ENCODE measurements at regions not wholly inside any gene's neighbourhood (a gene's known extent, or its start where the extent isn't known, plus 50 kb on each side); places are given as distances from the start of the nearest gene placed in this dataset.

DNA sequence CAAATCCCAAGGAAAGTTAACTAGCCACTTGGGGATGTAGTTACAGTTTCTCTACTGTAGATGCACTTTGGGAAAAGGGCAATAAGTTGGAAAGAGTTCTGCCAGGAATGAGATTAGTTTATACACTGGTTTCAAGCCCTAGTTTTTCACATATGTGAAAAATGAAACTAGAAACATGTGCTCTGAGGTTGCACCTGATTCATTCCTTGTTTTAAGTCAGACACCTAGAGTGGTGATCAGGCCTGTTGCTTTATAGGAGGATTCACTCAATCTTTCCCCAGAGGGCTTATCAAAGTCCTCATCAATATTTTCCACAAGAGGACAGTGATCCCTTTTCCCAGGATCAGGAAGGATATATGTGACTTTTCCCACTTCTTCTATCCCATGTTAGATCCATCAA lies 515.9 kb upstream of the PKN2 start (continued):
- TF ChIP-seq, protein P1, sequence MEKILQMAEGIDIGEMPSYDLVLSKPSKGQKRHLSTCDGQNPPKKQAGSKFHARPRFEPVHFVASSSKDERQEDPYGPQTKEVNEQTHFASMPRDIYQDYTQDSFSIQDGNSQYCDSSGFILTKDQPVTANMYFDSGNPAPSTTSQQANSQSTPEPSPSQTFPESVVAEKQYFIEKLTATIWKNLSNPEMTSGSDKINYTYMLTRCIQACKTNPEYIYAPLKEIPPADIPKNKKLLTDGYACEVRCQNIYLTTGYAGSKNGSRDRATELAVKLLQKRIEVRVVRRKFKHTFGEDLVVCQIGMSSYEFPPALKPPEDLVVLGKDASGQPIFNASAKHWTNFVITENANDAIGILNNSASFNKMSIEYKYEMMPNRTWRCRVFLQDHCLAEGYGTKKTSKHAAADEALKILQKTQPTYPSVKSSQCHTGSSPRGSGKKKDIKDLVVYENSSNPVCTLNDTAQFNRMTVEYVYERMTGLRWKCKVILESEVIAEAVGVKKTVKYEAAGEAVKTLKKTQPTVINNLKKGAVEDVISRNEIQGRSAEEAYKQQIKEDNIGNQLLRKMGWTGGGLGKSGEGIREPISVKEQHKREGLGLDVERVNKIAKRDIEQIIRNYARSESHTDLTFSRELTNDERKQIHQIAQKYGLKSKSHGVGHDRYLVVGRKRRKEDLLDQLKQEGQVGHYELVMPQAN (conservative IDR thresholded peaks at IDR 0.05) = no peak
- TF ChIP-seq DPF2 (IDR thresholded peaks at IDR 0.05) (no peak), HDGF (IDR thresholded peaks at IDR 0.05) (no peak), NFYA (IDR thresholded peaks at IDR 0.05; ENCODE audit: borderline replicate concordance, low read depth, low read length) (no peak), HDAC2 (IDR thresholded peaks at IDR 0.05) (no peak), BCL11A (IDR thresholded peaks at IDR 0.05; ENCODE audit: low read depth, low read length) (no peak), CBX5 (IDR thresholded peaks at IDR 0.05; ENCODE audit: low read depth) (no peak), MEF2B (IDR thresholded peaks at IDR 0.05; ENCODE audit: partially characterized antibody, poor library complexity, severe bottlenecking) (no peak), IKZF2 (IDR thresholded peaks at IDR 0.05) (peak; percentile 43 to 51; a peak in 3 of 4 replicates), MTA2 (IDR thresholded peaks at IDR 0.05; ENCODE audit: low read depth) (no peak), JUND (IDR thresholded peaks at IDR 0.05; ENCODE audit: low read depth, low read length) (no peak), PAX8 (IDR thresholded peaks at IDR 0.05) (no peak)
- TF ChIP-seq, protein P2, sequence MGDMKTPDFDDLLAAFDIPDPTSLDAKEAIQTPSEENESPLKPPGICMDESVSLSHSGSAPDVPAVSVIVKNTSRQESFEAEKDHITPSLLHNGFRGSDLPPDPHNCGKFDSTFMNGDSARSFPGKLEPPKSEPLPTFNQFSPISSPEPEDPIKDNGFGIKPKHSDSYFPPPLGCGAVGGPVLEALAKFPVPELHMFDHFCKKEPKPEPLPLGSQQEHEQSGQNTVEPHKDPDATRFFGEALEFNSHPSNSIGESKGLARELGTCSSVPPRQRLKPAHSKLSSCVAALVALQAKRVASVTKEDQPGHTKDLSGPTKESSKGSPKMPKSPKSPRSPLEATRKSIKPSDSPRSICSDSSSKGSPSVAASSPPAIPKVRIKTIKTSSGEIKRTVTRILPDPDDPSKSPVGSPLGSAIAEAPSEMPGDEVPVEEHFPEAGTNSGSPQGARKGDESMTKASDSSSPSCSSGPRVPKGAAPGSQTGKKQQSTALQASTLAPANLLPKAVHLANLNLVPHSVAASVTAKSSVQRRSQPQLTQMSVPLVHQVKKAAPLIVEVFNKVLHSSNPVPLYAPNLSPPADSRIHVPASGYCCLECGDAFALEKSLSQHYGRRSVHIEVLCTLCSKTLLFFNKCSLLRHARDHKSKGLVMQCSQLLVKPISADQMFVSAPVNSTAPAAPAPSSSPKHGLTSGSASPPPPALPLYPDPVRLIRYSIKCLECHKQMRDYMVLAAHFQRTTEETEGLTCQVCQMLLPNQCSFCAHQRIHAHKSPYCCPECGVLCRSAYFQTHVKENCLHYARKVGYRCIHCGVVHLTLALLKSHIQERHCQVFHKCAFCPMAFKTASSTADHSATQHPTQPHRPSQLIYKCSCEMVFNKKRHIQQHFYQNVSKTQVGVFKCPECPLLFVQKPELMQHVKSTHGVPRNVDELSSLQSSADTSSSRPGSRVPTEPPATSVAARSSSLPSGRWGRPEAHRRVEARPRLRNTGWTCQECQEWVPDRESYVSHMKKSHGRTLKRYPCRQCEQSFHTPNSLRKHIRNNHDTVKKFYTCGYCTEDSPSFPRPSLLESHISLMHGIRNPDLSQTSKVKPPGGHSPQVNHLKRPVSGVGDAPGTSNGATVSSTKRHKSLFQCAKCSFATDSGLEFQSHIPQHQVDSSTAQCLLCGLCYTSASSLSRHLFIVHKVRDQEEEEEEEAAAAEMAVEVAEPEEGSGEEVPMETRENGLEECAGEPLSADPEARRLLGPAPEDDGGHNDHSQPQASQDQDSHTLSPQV (IDR thresholded peaks at IDR 0.05) = no peak
- TF ChIP-seq, protein P3, sequence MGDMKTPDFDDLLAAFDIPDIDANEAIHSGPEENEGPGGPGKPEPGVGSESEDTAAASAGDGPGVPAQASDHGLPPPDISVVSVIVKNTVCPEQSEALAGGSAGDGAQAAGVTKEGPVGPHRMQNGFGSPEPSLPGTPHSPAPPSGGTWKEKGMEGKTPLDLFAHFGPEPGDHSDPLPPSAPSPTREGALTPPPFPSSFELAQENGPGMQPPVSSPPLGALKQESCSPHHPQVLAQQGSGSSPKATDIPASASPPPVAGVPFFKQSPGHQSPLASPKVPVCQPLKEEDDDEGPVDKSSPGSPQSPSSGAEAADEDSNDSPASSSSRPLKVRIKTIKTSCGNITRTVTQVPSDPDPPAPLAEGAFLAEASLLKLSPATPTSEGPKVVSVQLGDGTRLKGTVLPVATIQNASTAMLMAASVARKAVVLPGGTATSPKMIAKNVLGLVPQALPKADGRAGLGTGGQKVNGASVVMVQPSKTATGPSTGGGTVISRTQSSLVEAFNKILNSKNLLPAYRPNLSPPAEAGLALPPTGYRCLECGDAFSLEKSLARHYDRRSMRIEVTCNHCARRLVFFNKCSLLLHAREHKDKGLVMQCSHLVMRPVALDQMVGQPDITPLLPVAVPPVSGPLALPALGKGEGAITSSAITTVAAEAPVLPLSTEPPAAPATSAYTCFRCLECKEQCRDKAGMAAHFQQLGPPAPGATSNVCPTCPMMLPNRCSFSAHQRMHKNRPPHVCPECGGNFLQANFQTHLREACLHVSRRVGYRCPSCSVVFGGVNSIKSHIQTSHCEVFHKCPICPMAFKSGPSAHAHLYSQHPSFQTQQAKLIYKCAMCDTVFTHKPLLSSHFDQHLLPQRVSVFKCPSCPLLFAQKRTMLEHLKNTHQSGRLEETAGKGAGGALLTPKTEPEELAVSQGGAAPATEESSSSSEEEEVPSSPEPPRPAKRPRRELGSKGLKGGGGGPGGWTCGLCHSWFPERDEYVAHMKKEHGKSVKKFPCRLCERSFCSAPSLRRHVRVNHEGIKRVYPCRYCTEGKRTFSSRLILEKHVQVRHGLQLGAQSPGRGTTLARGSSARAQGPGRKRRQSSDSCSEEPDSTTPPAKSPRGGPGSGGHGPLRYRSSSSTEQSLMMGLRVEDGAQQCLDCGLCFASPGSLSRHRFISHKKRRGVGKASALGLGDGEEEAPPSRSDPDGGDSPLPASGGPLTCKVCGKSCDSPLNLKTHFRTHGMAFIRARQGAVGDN (IDR thresholded peaks at IDR 0.05) = peak; percentile 80; the same call in 1 of the 2 replicates

All from GM12878 (cell line).